H1 (cell line): ENCODE measurements at regions not wholly inside any gene's neighbourhood (a gene's known extent, or its start where the extent isn't known, plus 50 kb on each side); places are given as distances from the start of the nearest gene placed in this dataset.

Experiments
- CTCF ChIA-PET: fragments of 300-600 bp; sonication (Branson Sonifier 250); formaldehyde crosslinking; loops from one replicate; lab custom pipeline; 2021; ENCODE audit not compliant: partially characterized antibody; lab: Charles Lee
- POLR2A ChIA-PET: fragments of 300-600 bp; sonication (Branson Sonifier 250); formaldehyde crosslinking; loops from one replicate; lab custom pipeline; 2021; ENCODE audit warnings: inconsistent platforms; ENCODE audit not compliant: partially characterized antibody; lab: Charles Lee
- DNase-seq, 2 experiments: peaks; one replicate each; pipeline versions ENCODE4 v3.0.0 to v3.0.0-alpha.2; 2010 to 2022; ENCODE audit warnings: low spot score in 2 of 2, low read depth in 1 of 2, mixed read lengths in 1 of 2
- FAIRE-seq: peaks from 2 replicates; lab custom pipeline; 2011; peaks lifted over from hg19 to GRCh38; lab: Jason Lieb, UNC
- H2AFZ ChIP-seq: 2 replicates; pipeline ENCODE4 v1.8.1; 2012; ENCODE audit warnings: low read length, inconsistent platforms
- H2AK5ac ChIP-seq: 2 replicates; pipeline ENCODE4 v1.6.1; 2013; ENCODE audit warnings: low read depth, low read length
- H2BK120ac ChIP-seq: replicated peaks from 2 replicates; pipeline ENCODE3; 2013; ENCODE audit warnings: low read depth, low read length, inconsistent platforms
- H2BK12ac ChIP-seq: 2 replicates; pipeline ENCODE4 v1.6.1; 2013; ENCODE audit warnings: low read depth, low read length
- H2BK15ac ChIP-seq: 2 replicates; pipeline ENCODE4 v1.6.1; 2013; ENCODE audit warnings: low read length
- H2BK20ac ChIP-seq: 2 replicates; pipeline ENCODE4 v1.6.1; 2013; ENCODE audit warnings: low read length
- H2BK5ac ChIP-seq: 2 replicates; pipeline ENCODE4 v1.6.1; 2013; ENCODE audit warnings: low read depth, low read length
- H3K14ac ChIP-seq: 2 replicates; pipeline ENCODE4 v1.6.1; 2013; ENCODE audit warnings: inconsistent platforms; ENCODE audit not compliant: insufficient read length
- H3K18ac ChIP-seq: 2 replicates; pipeline ENCODE4 v1.6.1; 2013; ENCODE audit warnings: low read length; ENCODE audit errors: extremely low read depth
- H3K23ac ChIP-seq: 2 replicates; pipeline ENCODE4 v1.6.1; 2013; ENCODE audit warnings: inconsistent platforms; ENCODE audit not compliant: insufficient read length
- H3K23me2 ChIP-seq: 2 replicates; pipeline ENCODE4 v1.6.1; 2013; ENCODE audit warnings: low read depth, low read length
- H3K27ac ChIP-seq: 2 replicates; pipeline ENCODE4 v1.6.1; 2011; ENCODE audit warnings: low read depth, low read length, inconsistent platforms
- H3K27me3 ChIP-seq, 4 experiments: replicated peaks in 1 of 4; 1 replicate in 1 of 4; 2 replicates in 3 of 4; pipeline versions ENCODE4 v1.6.1 to v1.8.1; 2011 to 2013; ENCODE audit warnings: low read length in 3 of 4, mild to moderate bottlenecking in 3 of 4, inconsistent platforms in 2 of 4, mixed read lengths in 2 of 4, moderate library complexity in 1 of 4; ENCODE audit not compliant: control insufficient read depth in 3 of 4, insufficient read depth in 3 of 4; ENCODE audit errors: extremely low read depth in 1 of 4
- H3K36me3 ChIP-seq, 4 experiments: 2 replicates each; pipeline versions ENCODE4 v1.6.1 to v1.8.1; 2011 to 2013; ENCODE audit warnings: mild to moderate bottlenecking in 4 of 4, low read length in 3 of 4, moderate library complexity in 2 of 4, control low read depth in 1 of 4, inconsistent platforms in 1 of 4; ENCODE audit not compliant: insufficient read depth in 4 of 4, control insufficient read depth in 2 of 4
- H3K4ac ChIP-seq: replicated peaks from 2 replicates; pipeline ENCODE3; 2013; ENCODE audit warnings: low read length, low read depth, mixed read lengths, inconsistent platforms; ENCODE audit not compliant: insufficient read length
- H3K4me1 ChIP-seq, 4 experiments: replicated peaks in 1 of 4; 1 replicate in 1 of 4; 2 replicates in 3 of 4; pipeline versions ENCODE4 v1.6.1 to v1.8.1; 2011 to 2013; ENCODE audit warnings: low read length in 3 of 4, inconsistent platforms in 2 of 4, mixed read lengths in 1 of 4; ENCODE audit not compliant: insufficient read depth in 4 of 4, control insufficient read depth in 3 of 4
- H3K4me2 ChIP-seq, 2 experiments: 2 replicates each; pipeline versions ENCODE4 v1.6.1 to v1.8.1; 2011 to 2013; ENCODE audit warnings: low read depth in 2 of 2, low read length in 2 of 2, control low read depth in 1 of 2, inconsistent platforms in 1 of 2, mild to moderate bottlenecking in 1 of 2; ENCODE audit not compliant: insufficient read depth in 1 of 2
- H3K4me3 ChIP-seq, 4 experiments: fragments of 200-600, 300-600 bp in 1 of 4; sonication (generic), shearing (Covaris generic), sonication (Bioruptor Twin) in 1 of 4; 2 replicates each; pipeline versions ENCODE4 v1.5.1 to v1.8.1; 2011 to 2016; ENCODE audit warnings: low read length in 4 of 4, low read depth in 3 of 4, control low read depth in 2 of 4, inconsistent platforms in 2 of 4, mild to moderate bottlenecking in 2 of 4, mixed read lengths in 1 of 4, moderate library complexity in 1 of 4; ENCODE audit not compliant: insufficient read depth in 2 of 4; ENCODE audit errors: extremely low read depth in 1 of 4
- H3K56ac ChIP-seq: replicated peaks from 2 replicates; pipeline ENCODE3; 2013; ENCODE audit warnings: low read depth, mild to moderate bottlenecking, mixed read lengths, low read length, inconsistent platforms; ENCODE audit not compliant: insufficient read length
- H3K79me1 ChIP-seq: 2 replicates; pipeline ENCODE4 v1.6.1; 2013; ENCODE audit warnings: low read depth, low read length, control low read depth
- H3K79me2 ChIP-seq, 2 experiments: 2 replicates each; pipeline versions ENCODE4 v1.6.1 to v1.8.1; 2012 to 2013; ENCODE audit warnings: low read length in 2 of 2, mild to moderate bottlenecking in 2 of 2, inconsistent platforms in 1 of 2; ENCODE audit not compliant: insufficient read depth in 2 of 2, control insufficient read depth in 1 of 2
- H3K9ac ChIP-seq, 4 experiments: replicated peaks in 1 of 4; 1 replicate in 1 of 4; 2 replicates in 3 of 4; pipeline versions ENCODE4 v1.6.1 to v1.8.1; 2011 to 2013; ENCODE audit warnings: low read depth in 3 of 4, low read length in 3 of 4, control low read depth in 2 of 4, mild to moderate bottlenecking in 2 of 4, moderate library complexity in 2 of 4, inconsistent platforms in 1 of 4; ENCODE audit errors: extremely low read depth in 1 of 4
- H3K9me3 ChIP-seq, 2 experiments: 2 replicates each; pipeline versions ENCODE4 v1.6.1 to v1.8.1; 2012 to 2013; ENCODE audit warnings: mild to moderate bottlenecking in 2 of 2, moderate library complexity in 2 of 2, control low read depth in 1 of 2, inconsistent platforms in 1 of 2, low read depth in 1 of 2, low read length in 1 of 2, mixed read lengths in 1 of 2; ENCODE audit not compliant: insufficient read depth in 2 of 2
- H4K20me1 ChIP-seq, 2 experiments: replicated peaks in 1 of 2; 2 replicates each; pipeline versions ENCODE3 to v1.8.1; 2011 to 2013; ENCODE audit warnings: inconsistent platforms in 2 of 2, low read length in 2 of 2, mild to moderate bottlenecking in 1 of 2; ENCODE audit not compliant: insufficient read depth in 2 of 2, control insufficient read depth in 1 of 2
- H4K5ac ChIP-seq: 2 replicates; pipeline ENCODE4 v1.6.1; 2013; ENCODE audit warnings: low read length, low read depth, mixed read lengths, inconsistent platforms; ENCODE audit not compliant: insufficient read length
- H4K8ac ChIP-seq: 2 replicates; pipeline ENCODE4 v1.8.0; 2013; ENCODE audit warnings: mild to moderate bottlenecking, moderate library complexity, low read length, inconsistent platforms; ENCODE audit not compliant: insufficient read depth; ENCODE audit errors: extremely low read depth
- H4K91ac ChIP-seq: replicated peaks from 2 replicates; pipeline ENCODE3; 2013; ENCODE audit warnings: low read length, mixed read lengths, inconsistent platforms; ENCODE audit not compliant: insufficient read length
- BACH1 ChIP-seq: IDR thresholded peaks from 2 replicates; pipeline ENCODE4 v1.6.1; 2012; ENCODE audit warnings: low read length, improper control_type of control experiment
- FOSL1 ChIP-seq: IDR thresholded peaks from 2 replicates; pipeline ENCODE4 v1.6.1; 2011; ENCODE audit warnings: mild to moderate bottlenecking, low read depth, low read length, moderate library complexity; ENCODE audit not compliant: insufficient read depth
- HDAC2 ChIP-seq, 2 experiments: fragments of 300-600 bp in 1 of 2; sonication (generic) in 1 of 2; IDR thresholded peaks; 2 replicates each; pipeline ENCODE4 v1.6.1; 2011 to 2012; ENCODE audit warnings: low read depth in 2 of 2, low read length in 2 of 2, mild to moderate bottlenecking in 2 of 2, moderate library complexity in 2 of 2, borderline replicate concordance in 1 of 2, inconsistent platforms in 1 of 2
- JUN ChIP-seq: IDR thresholded peaks from 2 replicates; pipeline ENCODE4 v1.6.1; 2011; ENCODE audit warnings: low read depth, mild to moderate bottlenecking, improper control_type of control experiment, low read length
- KDM1A ChIP-seq: fragments of 200-600, 300-600 bp; sonication (generic); IDR thresholded peaks from 2 replicates; pipeline ENCODE4 v1.7.1; 2016; ENCODE audit warnings: mild to moderate bottlenecking, low read length, borderline replicate concordance
- KDM5A ChIP-seq: fragments of 200-600 bp; IDR thresholded peaks from 2 replicates; pipeline ENCODE4 v1.7.1; 2012; ENCODE audit warnings: mild to moderate bottlenecking, low read length, inconsistent platforms, mixed read lengths
- MAFK ChIP-seq: IDR thresholded peaks from 2 replicates; pipeline ENCODE4 v1.6.1; 2012; ENCODE audit warnings: low read depth, mild to moderate bottlenecking, improper control_type of control experiment, low read length
- POLR2AphosphoS5 ChIP-seq: IDR thresholded peaks from 2 replicates; pipeline ENCODE4 v1.6.1; 2011; ENCODE audit warnings: low read depth, low read length
- RAD21 ChIP-seq, 2 experiments: IDR thresholded peaks in 1 of 2; conservative IDR thresholded peaks in 1 of 2; 2 replicates each; pipeline ENCODE4 v1.6.1; 2011; ENCODE audit warnings: low read depth in 2 of 2, low read length in 2 of 2, improper control_type of control experiment in 1 of 2, inconsistent platforms in 1 of 2, mild to moderate bottlenecking in 1 of 2, moderate library complexity in 1 of 2
- SP2 ChIP-seq: IDR thresholded peaks from 2 replicates; pipeline ENCODE4 v1.6.1; 2012; ENCODE audit warnings: mild to moderate bottlenecking, low read length, inconsistent platforms
- SP4 ChIP-seq: IDR thresholded peaks from 2 replicates; pipeline ENCODE4 v1.6.1; 2012; ENCODE audit warnings: low read length, inconsistent platforms
- TCF12 ChIP-seq: IDR thresholded peaks from 2 replicates; pipeline ENCODE4 v1.6.1; 2011; ENCODE audit warnings: low read depth, mild to moderate bottlenecking, low read length
- WGBS, 2 experiments: shearing (Covaris generic) in 1 of 2; methylation state at CpG; one replicate each; pipeline versions ENCODE4 v1.1.6 to v1.1.7; 2013 to 2015; ENCODE audit warnings: low lambda C conversion rate in 2 of 2, mixed read lengths in 2 of 2, inconsistent platforms in 1 of 2, low coverage in 1 of 2, missing lambda C conversion rate in 1 of 2; ENCODE audit not compliant: insufficient replicate concordance in 2 of 2, insufficient coverage in 1 of 2, insufficient read length in 1 of 2; ENCODE audit errors: extremely low coverage in 1 of 2, missing lambda C conversion rate in 1 of 2; 5-methylcytosine and 5-hydroxymethylcytosine counted together
- TF ChIP-seq, protein P1 (sequence below): IDR thresholded peaks from 2 replicates; pipeline ENCODE4 v1.6.1; 2012; ENCODE audit warnings: low read length, inconsistent platforms

DNA sequence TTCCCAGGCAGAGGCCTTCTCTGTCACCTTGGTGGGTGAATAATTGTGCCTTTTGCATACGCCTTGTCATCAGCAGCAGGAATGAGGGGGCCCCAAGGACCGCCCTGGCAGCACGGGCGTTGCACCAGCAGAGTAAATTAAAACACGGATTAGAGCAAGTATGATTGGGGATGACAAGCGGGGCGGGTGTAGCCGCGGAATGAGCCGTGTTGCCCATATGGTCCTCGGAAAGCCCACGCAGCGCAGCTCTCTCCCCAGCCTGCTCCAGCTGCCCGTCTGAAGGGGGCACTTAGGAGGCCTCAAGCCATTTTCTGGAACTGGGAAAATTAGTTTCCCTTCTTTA lies 299.4 kb upstream of the IRX3 start:
- no peak for DNase-seq
- no peak for TF ChIP-seq RAD21 (IDR thresholded peaks at IDR 0.05 in 1 of 2, conservative IDR thresholded peaks at IDR 0.05 in 1 of 2; ENCODE audit: low read depth in 2 of 2, low read length in 2 of 2)
- TF ChIP-seq POLR2AphosphoS5: no peak
- TF ChIP-seq TCF12: no peak
- no peak for TF ChIP-seq KDM1A
- no peak for TF ChIP-seq SP4
- TF ChIP-seq HDAC2 (IDR thresholded peaks at IDR 0.05; ENCODE audit: borderline replicate concordance in 1 of 2, low read depth in 2 of 2, low read length in 2 of 2): no peak
- no peak for TF ChIP-seq JUN
- TF ChIP-seq, protein P1, sequence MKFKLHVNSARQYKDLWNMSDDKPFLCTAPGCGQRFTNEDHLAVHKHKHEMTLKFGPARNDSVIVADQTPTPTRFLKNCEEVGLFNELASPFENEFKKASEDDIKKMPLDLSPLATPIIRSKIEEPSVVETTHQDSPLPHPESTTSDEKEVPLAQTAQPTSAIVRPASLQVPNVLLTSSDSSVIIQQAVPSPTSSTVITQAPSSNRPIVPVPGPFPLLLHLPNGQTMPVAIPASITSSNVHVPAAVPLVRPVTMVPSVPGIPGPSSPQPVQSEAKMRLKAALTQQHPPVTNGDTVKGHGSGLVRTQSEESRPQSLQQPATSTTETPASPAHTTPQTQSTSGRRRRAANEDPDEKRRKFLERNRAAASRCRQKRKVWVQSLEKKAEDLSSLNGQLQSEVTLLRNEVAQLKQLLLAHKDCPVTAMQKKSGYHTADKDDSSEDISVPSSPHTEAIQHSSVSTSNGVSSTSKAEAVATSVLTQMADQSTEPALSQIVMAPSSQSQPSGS: no peak
- TF ChIP-seq KDM5A: no peak
- TF ChIP-seq SP2: no peak
- no peak for TF ChIP-seq BACH1
- TF ChIP-seq MAFK: no peak
- no peak for TF ChIP-seq FOSL1

More for the DNA sequence above, 299.4 kb upstream of the IRX3 start:
- H3K18ac ChIP-seq: peak overlapping the region; percentile 75; the same call in 1 of the 2 replicates
- peak overlapping the region; percentile 24 for H4K5ac ChIP-seq
- peaks cover 0 to 6% (median 1%) of the 10 kb centered on the region in 4 experiments; a peak in 4 of 7 replicates for H3K27me3 ChIP-seq
- FAIRE-seq: no peak
- H2AK5ac ChIP-seq: no peak overlapping the region
- H4K91ac ChIP-seq: no peak overlapping the region
- H3K4me2 ChIP-seq: peak overlapping the region in 1 of 2 experiments; percentile 50; a peak in 2 of 4 replicates
- no peaks in the 10 kb centered on the region for H3K23me2 ChIP-seq
- H3K14ac ChIP-seq: no peak overlapping the region
- WGBS, 2 experiments: 45% methylated on average over 14 of the region's 14 CpGs; no CpG with 5 or more reads in 1 of the 2 experiments
- H2BK12ac ChIP-seq: peak overlapping the region; percentile 88
- no peak overlapping the region for H4K8ac ChIP-seq
- peaks cover 6 to 24% (median 17%) of the 10 kb centered on the region in 4 experiments for H3K4me1 ChIP-seq
- H2BK15ac ChIP-seq: no peak overlapping the region
- H3K79me1 ChIP-seq: no peaks in the 10 kb centered on the region
- H2BK5ac ChIP-seq: peak overlapping the region; percentile 71; the same call in 1 of the 2 replicates
- no peak overlapping the region for H2BK120ac ChIP-seq
- H3K79me2 ChIP-seq: no peaks in the 10 kb centered on the region
- H3K36me3 ChIP-seq: no peaks in the 10 kb centered on the region
- no peak overlapping the region for H3K56ac ChIP-seq
- no peaks in the 10 kb centered on the region for H3K9me3 ChIP-seq
- POLR2A ChIA-PET: interaction anchor here (2.0 kb wide), 1 partner anchor 9 kb away, joined by 6 read pairs; no protein-coding TSS in a partner anchor
- no peak overlapping the region for H3K4ac ChIP-seq
- no peak overlapping the region for H3K9ac ChIP-seq
- no peak overlapping the region for H3K27ac ChIP-seq
- H4K20me1 ChIP-seq: no peaks in the 10 kb centered on the region
- H2BK20ac ChIP-seq: peak overlapping the region; percentile 93; the same call in 1 of the 2 replicates
- H3K23ac ChIP-seq: no peak overlapping the region
- H3K4me3 ChIP-seq: peak overlapping the region in 1 of 4 experiments; percentile 17; a peak in 1 of 8 replicates
- CTCF ChIA-PET: interaction anchor here (1.1 to 1.5 kb wide), 4 partner anchors 9 to 1039 kb away, joined by 3 read pairs; no protein-coding TSS in a partner anchor
- H2AFZ ChIP-seq: peak overlapping the region; percentile 18; the same call in 1 of the 2 replicates
